HUES64 (cell line): ENCODE measurements at regions not wholly inside any gene's neighbourhood (a gene's known extent, or its start where the extent isn't known, plus 50 kb on each side); places are given as distances from the start of the nearest gene placed in this dataset.

ENCODE experiments used
- H3K27ac ChIP-seq: 2 replicates; pipeline ENCODE4 v1.7.0; 2013; ENCODE audit warnings: low read depth, low read length, inconsistent platforms
- H3K27me3 ChIP-seq: 2 replicates; pipeline ENCODE4 v1.6.1; 2013; ENCODE audit warnings: mild to moderate bottlenecking, low read length; ENCODE audit not compliant: insufficient read depth
- H3K36me3 ChIP-seq: 2 replicates; pipeline ENCODE4 v1.6.1; 2013; ENCODE audit warnings: mild to moderate bottlenecking, low read length; ENCODE audit not compliant: insufficient read depth
- H3K4me1 ChIP-seq: 2 replicates; pipeline ENCODE4 v1.6.1; 2013; ENCODE audit warnings: mild to moderate bottlenecking, low read length, moderate library complexity; ENCODE audit not compliant: insufficient read depth
- H3K4me3 ChIP-seq: 2 replicates; pipeline ENCODE4 v1.5.1; 2013; ENCODE audit warnings: mild to moderate bottlenecking, low read length, moderate library complexity
- H3K9ac ChIP-seq: 2 replicates; pipeline ENCODE4 v1.6.1; 2013; ENCODE audit warnings: mild to moderate bottlenecking, low read depth, low read length
- H3K9me3 ChIP-seq: 2 replicates; pipeline ENCODE4 v1.6.1; 2013; ENCODE audit warnings: low read depth, low read length; ENCODE audit not compliant: insufficient read depth
- WGBS: fragments of 150-250, 120-280 bp; methylation state at CpG from one replicate; pipeline ENCODE4 v1.1.7; 2013; ENCODE audit warnings: missing lambda C conversion rate; 5-methylcytosine and 5-hydroxymethylcytosine counted together

- no peaks in the 10 kb centered on the region for H3K36me3 ChIP-seq
- WGBS, result 89% methylated on average over 1 of the region's 1 CpG
- peaks cover 18% of the 10 kb centered on the region for H3K4me1 ChIP-seq
- H3K27ac ChIP-seq, result no peak overlapping the region
- H3K9me3 ChIP-seq, result no peaks in the 10 kb centered on the region
- no peak overlapping the region for H3K4me3 ChIP-seq
- H3K9ac ChIP-seq, result no peak overlapping the region
- no peaks in the 10 kb centered on the region for H3K27me3 ChIP-seq
Observed at GRCh38 chr13:103328899-103329298, 262.7 kb upstream of the SLC10A2 start.

- Histone ChIP-seq H3K27me3 (no peaks in the 10 kb centered on the region), H3K27ac (no peak overlapping the region), H3K36me3 (no peaks in the 10 kb centered on the region), H3K9ac (no peak overlapping the region), H3K9me3 (no peaks in the 10 kb centered on the region), H3K4me3 (no peak overlapping the region), H3K4me1 (peaks cover 18% of the 10 kb centered on the region)
- WGBS, result 0% methylated on average over 1 of the region's 2 CpGs
Observed at GRCh38 chr13:103326326-103326725, 260.1 kb upstream of the SLC10A2 start.

- H3K27ac ChIP-seq, result peak overlapping the region; percentile 27; the same call in 1 of the 2 replicates
- peaks cover 18% of the 10 kb centered on the region for H3K4me1 ChIP-seq
- H3K9ac ChIP-seq, result no peak overlapping the region
- H3K4me3 ChIP-seq, result no peak overlapping the region
- WGBS, result 33% methylated on average over 1 of the region's 2 CpGs
- no peaks in the 10 kb centered on the region for H3K27me3 ChIP-seq
- no peaks in the 10 kb centered on the region for H3K36me3 ChIP-seq
- no peaks in the 10 kb centered on the region for H3K9me3 ChIP-seq
Observed at GRCh38 chr13:103325672-103326071, 259.5 kb upstream of the SLC10A2 start.

- Histone ChIP-seq H3K4me3 (no peak overlapping the region), H3K27ac (no peak overlapping the region), H3K27me3 (no peaks in the 10 kb centered on the region), H3K9ac (no peak overlapping the region), H3K4me1 (peaks cover 18% of the 10 kb centered on the region), H3K36me3 (no peaks in the 10 kb centered on the region), H3K9me3 (no peaks in the 10 kb centered on the region)
- 73% methylated on average over 2 of the region's 2 CpGs for WGBS
Observed at GRCh38 chr13:103324641-103325040, 258.4 kb upstream of the SLC10A2 start.

- Histone ChIP-seq H3K4me1 (no peaks in the 10 kb centered on the region), H3K27ac (no peak overlapping the region), H3K36me3 (no peaks in the 10 kb centered on the region), H3K4me3 (no peak overlapping the region), H3K27me3 (no peaks in the 10 kb centered on the region), H3K9ac (no peak overlapping the region), H3K9me3 (no peaks in the 10 kb centered on the region)
- WGBS, result 95% methylated on average over 2 of the region's 2 CpGs
Observed at GRCh38 chr13:103315711-103316110, 249.5 kb upstream of the SLC10A2 start.

- Histone ChIP-seq H3K4me1 (no peaks in the 10 kb centered on the region), H3K9me3 (no peaks in the 10 kb centered on the region)
- 100% methylated on average over 2 of the region's 2 CpGs for WGBS
Observed at GRCh38 chr13:103312467-103312866, 246.2 kb upstream of the SLC10A2 start.

GRCh38 chr13:103308667-103309066 lies 242.4 kb upstream of the SLC10A2 start:
- no peaks in the 10 kb centered on the region for H3K27me3 ChIP-seq
- H3K9me3 ChIP-seq, result no peaks in the 10 kb centered on the region
- no peaks in the 10 kb centered on the region for H3K36me3 ChIP-seq
- H3K9ac ChIP-seq, result no peak overlapping the region
- H3K4me1 ChIP-seq, result no peaks in the 10 kb centered on the region
- no peak overlapping the region for H3K4me3 ChIP-seq
- no peak overlapping the region for H3K27ac ChIP-seq
- WGBS, result 86% methylated on average over 4 of the region's 4 CpGs

More at GRCh38 chr13:103312467-103312866, 246.2 kb upstream of the SLC10A2 start:
- Histone ChIP-seq H3K4me3 (no peak overlapping the region), H3K27me3 (no peaks in the 10 kb centered on the region), H3K36me3 (no peaks in the 10 kb centered on the region), H3K27ac (no peak overlapping the region), H3K9ac (no peak overlapping the region)

- no peak overlapping the region for H3K9ac ChIP-seq
- H3K36me3 ChIP-seq, result no peaks in the 10 kb centered on the region
- H3K27me3 ChIP-seq, result no peaks in the 10 kb centered on the region
- H3K4me3 ChIP-seq, result no peak overlapping the region
- no peaks in the 10 kb centered on the region for H3K9me3 ChIP-seq
- H3K4me1 ChIP-seq, result no peaks in the 10 kb centered on the region
- WGBS, result 93% methylated on average over 7 of the region's 7 CpGs
- H3K27ac ChIP-seq, result no peak overlapping the region
Observed at GRCh38 chr13:103306163-103306562, 239.9 kb upstream of the SLC10A2 start.

GRCh38 chr13:103303078-103303651 lies 236.9 kb upstream of the SLC10A2 start:
- WGBS, result 100% methylated on average over 2 of the region's 4 CpGs
- Histone ChIP-seq H3K27ac (no peak overlapping the region), H3K4me1 (no peaks in the 10 kb centered on the region), H3K4me3 (no peak overlapping the region), H3K36me3 (no peaks in the 10 kb centered on the region), H3K9ac (no peak overlapping the region), H3K27me3 (no peaks in the 10 kb centered on the region), H3K9me3 (no peaks in the 10 kb centered on the region)

GRCh38 chr13:103302676-103303075 lies 236.5 kb upstream of the SLC10A2 start:
- Histone ChIP-seq H3K9me3 (no peaks in the 10 kb centered on the region), H3K4me1 (no peaks in the 10 kb centered on the region), H3K27me3 (no peaks in the 10 kb centered on the region), H3K27ac (no peak overlapping the region), H3K9ac (no peak overlapping the region), H3K4me3 (no peak overlapping the region), H3K36me3 (no peaks in the 10 kb centered on the region)
- WGBS, result 100% methylated on average over 1 of the region's 3 CpGs

GRCh38 chr13:103299079-103299478 lies 232.9 kb upstream of the SLC10A2 start:
- no peak overlapping the region for H3K27ac ChIP-seq
- no peaks in the 10 kb centered on the region for H3K9me3 ChIP-seq
- no peaks in the 10 kb centered on the region for H3K4me1 ChIP-seq
- no peak overlapping the region for H3K4me3 ChIP-seq
- H3K36me3 ChIP-seq, result no peaks in the 10 kb centered on the region
- WGBS, result 68% methylated on average over 3 of the region's 3 CpGs
- no peaks in the 10 kb centered on the region for H3K27me3 ChIP-seq
- H3K9ac ChIP-seq, result no peak overlapping the region

GRCh38 chr13:103297083-103297482 lies 230.9 kb upstream of the SLC10A2 start:
- H3K9me3 ChIP-seq, result no peaks in the 10 kb centered on the region
- peaks cover 8% of the 10 kb centered on the region for H3K4me1 ChIP-seq
- H3K27ac ChIP-seq, result no peak overlapping the region
- no peaks in the 10 kb centered on the region for H3K36me3 ChIP-seq
- no peaks in the 10 kb centered on the region for H3K27me3 ChIP-seq
- no peak overlapping the region for H3K9ac ChIP-seq
- 93% methylated on average over 2 of the region's 2 CpGs for WGBS
- no peak overlapping the region for H3K4me3 ChIP-seq
